Colon (tissue), 2 donors: ENCODE measurements at regions not wholly inside any gene's neighbourhood (a gene's known extent, or its start where the extent isn't known, plus 50 kb on each side); places are given as distances from the start of the nearest gene placed in this dataset.
A peak's percentile ranks its signal among the peaks of the same experiment; 100 is the strongest.

Source experiments
- FAIRE-seq: peaks from 2 replicates; lab custom pipeline; 2012; peaks lifted over from hg19 to GRCh38; lab: Jason Lieb, UNC
- donor health status: control.
- donor health status: control.

DNA sequence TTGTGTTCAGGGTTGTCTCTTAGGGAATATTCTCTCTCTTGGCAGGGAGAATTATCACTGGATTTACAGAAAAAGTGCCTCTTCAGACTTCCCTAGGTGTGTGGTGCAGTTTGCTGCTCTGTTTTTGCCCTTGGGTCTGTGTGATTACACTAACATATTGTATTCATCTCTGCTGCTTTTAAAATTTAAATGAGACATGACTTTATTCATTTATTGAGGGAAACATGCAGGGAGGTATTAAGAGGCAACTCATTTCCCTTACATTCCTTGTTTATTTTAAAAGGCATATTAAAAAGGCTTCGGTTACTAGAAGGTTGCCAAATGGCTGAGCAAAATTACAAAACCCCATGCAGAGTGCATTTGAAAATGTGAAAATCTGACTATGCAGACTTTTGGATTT is 135.1 kb upstream of the GEMIN8 start:
- FAIRE-seq: no peak

DNA sequence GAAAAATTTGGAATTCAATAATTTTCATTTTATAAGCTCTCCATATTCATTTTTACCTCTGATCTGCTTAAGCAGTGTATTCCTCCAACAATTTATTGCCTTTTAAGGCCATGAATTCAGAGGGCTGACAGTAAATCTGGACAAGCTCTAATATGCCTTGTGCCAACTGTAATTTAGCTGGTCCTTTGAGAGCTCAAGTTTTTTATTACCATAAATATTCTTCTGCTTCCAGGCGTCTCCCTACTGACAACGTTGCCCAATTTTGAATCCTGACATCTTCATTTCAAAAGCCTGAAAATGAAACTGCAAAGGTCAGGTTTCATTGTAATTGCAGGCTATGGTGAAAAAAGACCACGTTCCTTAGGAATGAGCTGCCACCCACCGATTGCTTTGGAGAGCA is 95.8 kb upstream of the GEMIN8 start:
- no peak for FAIRE-seq

DNA sequence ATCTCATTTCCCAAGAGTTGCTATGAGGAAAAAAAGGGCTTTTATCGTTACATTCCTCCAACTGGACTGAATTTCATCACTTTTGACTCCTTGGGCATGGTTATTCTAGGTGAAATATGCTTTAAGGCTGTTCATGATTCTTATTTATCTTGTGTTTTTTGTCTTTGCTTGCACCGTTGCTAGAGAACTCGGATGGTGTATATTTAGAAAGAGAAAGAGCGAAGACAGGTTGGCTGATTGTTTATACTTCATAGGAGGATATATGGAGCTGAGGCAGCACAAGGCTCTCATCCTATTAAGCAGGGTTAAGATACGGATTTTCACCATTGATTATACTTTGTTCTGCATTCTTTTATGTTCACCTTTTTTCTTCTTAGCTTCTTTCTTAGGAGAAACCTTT is 94.9 kb upstream of the GEMIN8 start:
- FAIRE-seq: peak; percentile 36

DNA sequence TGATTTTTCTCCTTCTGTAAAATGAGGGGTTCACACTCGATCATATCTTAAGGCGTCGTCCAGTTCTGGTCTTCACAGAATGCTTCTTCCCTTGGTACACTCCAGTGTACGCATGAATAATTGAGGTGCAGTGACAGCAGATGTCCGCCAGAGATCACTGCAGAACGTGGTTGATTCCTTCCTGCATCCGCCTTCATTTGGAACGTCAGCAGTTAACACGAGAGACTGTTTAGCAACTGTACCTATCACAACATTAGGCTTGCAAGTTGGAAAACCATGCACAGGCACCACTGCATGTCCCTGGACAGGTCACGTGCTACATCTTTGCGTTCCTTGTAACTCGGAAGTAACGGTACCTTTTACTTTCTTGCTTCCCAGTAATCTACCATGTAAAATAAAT is 66.0 kb upstream of the GEMIN8 start:
- no peak for FAIRE-seq

DNA sequence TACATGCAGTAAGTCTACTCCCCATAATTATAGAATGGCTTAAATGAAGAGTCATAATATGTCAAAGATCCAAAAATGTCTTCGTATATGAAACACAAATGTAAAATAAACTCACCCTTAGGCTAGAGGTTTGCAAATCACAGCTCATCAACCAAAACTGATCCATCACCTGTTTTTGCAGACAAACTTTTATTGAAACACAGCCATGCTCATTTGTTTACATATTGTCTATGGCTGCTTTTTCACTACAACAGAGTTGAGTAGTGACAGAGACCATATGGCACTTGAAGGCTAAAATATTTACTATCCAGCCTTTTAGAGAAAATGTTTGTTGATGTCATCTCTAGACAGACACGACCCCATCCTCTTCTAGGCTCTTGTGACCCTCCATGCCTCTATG is 64.5 kb upstream of the GEMIN8 start:
- FAIRE-seq: no peak

DNA sequence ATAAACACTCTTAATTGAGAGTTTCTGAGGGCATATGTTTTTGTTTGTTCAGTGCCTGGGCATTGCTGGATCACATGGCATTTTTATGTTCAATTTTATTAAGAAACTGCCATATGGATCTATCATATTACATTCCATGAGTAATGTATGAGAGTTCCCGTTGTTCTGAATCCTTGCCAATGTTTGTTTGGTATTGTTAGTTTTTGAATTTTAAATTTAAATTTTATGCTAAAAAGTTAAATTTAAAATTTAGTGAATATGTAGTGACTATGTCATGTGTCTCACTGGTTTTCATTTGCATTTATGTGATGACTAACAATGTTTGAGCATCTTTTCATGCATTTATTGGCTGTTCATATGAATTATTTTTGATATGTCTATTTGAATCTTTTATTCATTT is 54.8 kb upstream of the GEMIN8 start:
- FAIRE-seq: peak; percentile 97

GRCh38 chrX:14083783-14084182 is 54.1 kb upstream of the GEMIN8 start:
- no peak for FAIRE-seq

DNA sequence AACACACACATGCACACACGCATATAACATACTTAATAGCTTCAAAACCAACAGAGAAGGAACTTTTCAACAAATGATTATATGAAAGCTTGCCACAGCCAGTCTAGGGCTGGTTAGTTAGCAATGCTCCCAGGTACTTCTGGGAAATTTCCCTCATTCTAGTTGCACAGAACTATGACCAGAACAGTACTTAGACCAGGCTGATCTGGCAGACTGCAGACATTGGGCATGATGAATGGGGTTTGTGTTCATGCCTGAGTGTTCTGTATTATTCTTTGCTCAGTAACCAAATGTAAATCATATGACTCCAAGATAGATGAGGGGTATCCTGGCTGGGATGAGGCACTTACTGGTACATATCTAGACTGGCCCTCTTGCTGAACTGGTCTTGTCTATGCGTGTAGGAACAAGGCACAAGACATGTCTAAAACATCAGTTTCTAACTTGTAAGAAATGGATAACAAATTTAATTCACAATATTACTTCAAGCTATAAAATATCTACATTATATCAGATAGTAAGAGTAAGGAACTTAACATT is 50.3 kb upstream of the GEMIN8 start:
- peak; percentile 14 for FAIRE-seq
